GM06990 (cell line): ENCODE measurements at regions not wholly inside any gene's neighbourhood (a gene's known extent, or its start where the extent isn't known, plus 50 kb on each side); places are given as distances from the start of the nearest gene placed in this dataset.

ENCODE experiments used
- DNase-seq: peaks from one replicate; pipeline ENCODE4 v3.0.0-alpha.2; 2011; ENCODE audit not compliant: insufficient read length; ENCODE audit errors: extremely low read depth
- H3K27me3 ChIP-seq: replicated peaks from 2 replicates; pipeline ENCODE4 v1.6.0; 2011; ENCODE audit warnings: low read length; ENCODE audit not compliant: control insufficient read depth, insufficient read depth
- H3K36me3 ChIP-seq: 2 replicates; pipeline ENCODE4 v1.5.1; 2011; ENCODE audit warnings: low read length; ENCODE audit not compliant: control insufficient read depth, insufficient read depth
- H3K4me3 ChIP-seq: replicated peaks from 2 replicates; pipeline ENCODE4 v1.5.1; 2011; ENCODE audit warnings: low read depth, mild to moderate bottlenecking, control low read depth, low read length
- CTCF ChIP-seq: IDR thresholded peaks from 2 replicates; pipeline ENCODE4 v1.5.1; 2011; ENCODE audit warnings: low read length, control low read depth, mild to moderate bottlenecking, inconsistent platforms; ENCODE audit not compliant: insufficient read depth, poor library complexity, severe bottlenecking

- Histone ChIP-seq H3K4me3 (no peak overlapping the region), H3K36me3 (no peaks in the 10 kb centered on the region), H3K27me3 (no peaks in the 10 kb centered on the region)
- no peak for DNase-seq
- no peak for TF ChIP-seq CTCF
These were observed 63.4 kb upstream of the ZEB2 start for GRCh38 chr2:144583381-144583729.

DNA sequence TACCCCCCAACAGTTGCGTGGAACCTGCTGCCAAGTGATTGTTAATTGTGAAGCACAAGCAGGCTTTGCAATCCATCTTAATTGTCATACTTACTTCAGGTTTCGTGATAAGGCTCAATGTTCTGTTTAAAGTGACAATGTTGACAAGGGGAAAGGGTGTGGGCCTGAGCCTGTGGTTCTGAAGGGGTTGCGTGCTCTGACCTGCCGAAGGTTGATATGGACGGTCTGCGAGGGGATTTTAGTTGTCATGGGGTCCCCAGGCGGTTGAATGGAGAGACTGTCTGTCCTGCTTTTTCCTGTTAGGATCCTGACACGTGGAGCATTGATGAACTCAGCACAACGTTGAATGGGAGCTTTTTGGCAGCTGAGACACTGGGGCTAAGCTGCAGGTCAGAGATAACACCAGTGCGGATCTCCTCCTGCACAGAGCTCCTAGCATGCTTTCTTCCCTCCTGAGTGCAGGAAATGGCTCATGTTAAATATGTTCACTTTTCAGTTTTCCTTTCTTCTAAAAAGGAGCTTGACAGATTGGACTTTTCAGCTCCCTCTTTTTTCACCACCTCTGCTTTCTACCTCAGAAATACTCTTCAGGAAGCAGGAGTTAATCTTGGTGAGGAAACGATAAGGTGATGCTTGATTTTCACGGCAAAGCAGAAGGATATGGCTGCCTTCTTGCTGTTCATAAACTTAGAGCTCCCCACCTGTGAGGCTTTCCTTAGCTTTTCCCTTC, 62.9 kb upstream of the ZEB2 start:
- DNase-seq: no peak
- H3K36me3 ChIP-seq: no peaks in the 10 kb centered on the region
- H3K4me3 ChIP-seq: no peak overlapping the region
- no peak for TF ChIP-seq CTCF
- H3K27me3 ChIP-seq: no peaks in the 10 kb centered on the region

GRCh38 chr2:144580521-144581161, 60.7 kb upstream of the ZEB2 start:
- TF ChIP-seq CTCF: no peak
- DNase-seq: no peak
- H3K4me3 ChIP-seq: no peak overlapping the region
- no peaks in the 10 kb centered on the region for H3K27me3 ChIP-seq
- H3K36me3 ChIP-seq: no peaks in the 10 kb centered on the region

GRCh38 chr2:144579556-144579955, 59.6 kb upstream of the ZEB2 start:
- TF ChIP-seq CTCF: no peak
- H3K36me3 ChIP-seq: no peaks in the 10 kb centered on the region
- no peak overlapping the region for H3K4me3 ChIP-seq
- no peaks in the 10 kb centered on the region for H3K27me3 ChIP-seq
- DNase-seq: no peak

DNA sequence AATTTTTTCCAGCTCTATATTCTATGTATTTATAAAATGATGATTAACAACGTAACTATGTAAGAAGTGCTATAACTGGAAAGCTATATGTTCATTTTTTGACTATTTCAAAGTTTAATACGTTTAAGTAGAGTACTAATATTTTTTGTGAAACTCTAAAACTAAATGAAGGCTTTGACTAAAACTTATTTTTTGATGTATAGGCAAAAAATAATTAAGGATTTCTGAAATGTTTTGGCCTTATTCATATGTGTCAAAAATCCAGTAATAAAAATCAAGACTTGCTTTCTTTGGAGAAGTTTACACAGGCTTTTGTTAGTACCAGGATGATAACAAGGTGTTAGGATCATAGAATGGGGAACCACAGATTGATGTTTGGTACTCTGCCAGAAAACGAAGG, 58.2 kb upstream of the ZEB2 start:
- no peaks in the 10 kb centered on the region for H3K36me3 ChIP-seq
- H3K27me3 ChIP-seq: no peaks in the 10 kb centered on the region
- DNase-seq: no peak
- H3K4me3 ChIP-seq: no peak overlapping the region
- no peak for TF ChIP-seq CTCF
